ENCODE measurements at regions not wholly inside any gene's neighbourhood (a gene's known extent, or its start where the extent isn't known, plus 50 kb on each side); places are given as distances from the start of the nearest gene placed in this dataset.
"Not testable (repeated sequence)": the region's sequence is repeated elsewhere in the genome, so short reads cannot be mapped to it uniquely, and the experiment has no call there.

DNA sequence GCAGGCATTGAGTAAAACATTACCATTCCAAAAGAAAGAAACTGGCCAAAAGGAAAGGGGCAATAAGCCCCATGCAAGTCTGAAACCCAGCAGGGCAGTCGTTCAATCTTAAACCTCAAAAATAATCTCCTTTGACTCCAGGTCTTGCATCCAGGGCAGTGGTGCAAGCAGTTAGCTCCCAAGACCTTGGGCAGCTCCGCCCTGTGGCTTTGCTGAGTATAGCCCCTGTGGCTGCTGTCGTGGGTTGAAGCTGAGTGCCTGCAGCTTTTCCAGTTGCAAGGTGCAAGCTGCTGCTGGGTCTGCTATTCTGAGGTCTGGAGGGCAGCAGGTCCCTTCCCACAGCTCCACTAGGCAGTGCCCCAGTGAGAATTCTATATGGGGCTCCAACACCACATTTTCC is 580.1 kb upstream of the AUTS2 start:
- intact Hi-C loops (cut with micrococcal nuclease), result no loop called here

DNA sequence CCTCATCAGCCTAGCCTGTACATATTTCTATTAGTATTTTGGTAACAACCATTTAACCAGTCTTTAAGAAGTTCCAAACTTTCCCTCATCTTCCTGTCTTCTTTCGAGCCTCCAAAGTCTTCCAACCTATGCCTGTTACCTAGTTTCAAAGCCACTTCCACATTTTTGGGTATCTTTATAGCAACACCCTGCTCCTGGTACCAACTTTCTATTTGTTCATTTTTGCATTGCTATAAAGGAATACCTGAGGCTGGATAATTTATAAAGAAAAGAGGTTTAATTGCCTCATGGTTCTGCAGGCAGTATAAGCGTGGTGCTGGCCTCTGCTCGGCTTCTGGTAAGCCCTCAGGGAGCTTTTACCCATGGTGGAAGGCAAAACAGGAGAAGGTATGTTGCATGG is 578.8 kb upstream of the AUTS2 start:
- intact Hi-C loops (cut with micrococcal nuclease), result no loop called here

DNA sequence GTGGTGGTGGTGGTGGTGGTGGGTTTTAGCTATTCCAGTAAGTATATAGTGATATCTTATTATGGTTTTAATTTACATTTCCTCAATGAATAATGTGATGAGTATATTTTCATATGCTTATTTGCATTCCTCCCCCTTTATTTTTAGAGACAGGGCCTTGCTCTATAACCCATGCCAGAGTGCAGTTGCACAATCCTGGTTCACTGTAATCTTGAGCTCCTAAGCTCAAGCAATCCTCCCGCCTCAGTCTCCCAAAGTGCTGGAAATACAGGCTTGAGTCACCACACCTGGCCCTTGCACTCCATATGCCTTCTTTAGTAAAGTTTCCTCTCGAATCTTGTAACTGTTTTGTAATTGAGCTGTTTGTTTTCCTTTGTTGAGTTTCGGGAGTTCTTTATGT is 577.7 kb upstream of the AUTS2 start:
- intact Hi-C loops (cut with micrococcal nuclease), result no loop called here

DNA sequence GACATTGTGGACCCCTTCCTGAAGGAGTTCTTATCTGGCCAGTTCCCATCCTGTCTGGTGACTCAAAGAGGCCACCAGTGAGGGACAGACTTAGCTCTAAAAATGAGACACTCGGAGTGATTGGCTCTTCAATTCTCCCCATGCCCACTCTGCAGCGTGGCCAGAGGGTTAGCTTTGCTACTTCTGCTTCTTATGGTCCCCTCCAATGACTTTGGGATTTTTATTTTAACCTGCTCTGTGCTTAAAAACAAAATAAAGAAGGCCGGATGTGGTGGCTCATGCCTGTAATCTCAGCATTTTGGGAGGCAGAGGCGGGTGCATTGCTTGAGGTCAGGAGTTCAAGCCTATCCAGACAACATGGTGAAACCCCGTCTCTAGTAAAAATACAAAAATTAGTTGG is 573.0 kb upstream of the AUTS2 start:
- intact Hi-C loops (cut with micrococcal nuclease), result no loop called here

DNA sequence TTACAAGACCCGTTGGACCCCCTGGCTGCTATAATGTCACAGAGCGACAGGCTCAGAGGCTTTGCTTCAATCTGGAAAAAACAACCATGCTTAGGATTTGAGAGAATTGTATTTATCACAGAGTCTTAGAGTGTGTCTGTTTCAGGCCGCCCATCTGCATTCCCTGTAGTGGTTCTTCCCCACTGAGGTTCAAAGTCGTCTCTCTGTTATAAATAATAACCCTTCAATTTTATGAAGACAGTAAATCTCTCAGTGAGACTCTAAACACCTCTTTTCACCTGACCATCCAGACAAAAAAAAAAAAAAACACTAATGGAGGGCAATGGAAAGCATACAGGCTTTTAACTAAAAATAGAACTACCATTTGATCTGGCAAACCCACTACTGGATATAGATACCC is 565.4 kb upstream of the AUTS2 start:
- intact Hi-C loops (cut with micrococcal nuclease), result no loop called here

DNA sequence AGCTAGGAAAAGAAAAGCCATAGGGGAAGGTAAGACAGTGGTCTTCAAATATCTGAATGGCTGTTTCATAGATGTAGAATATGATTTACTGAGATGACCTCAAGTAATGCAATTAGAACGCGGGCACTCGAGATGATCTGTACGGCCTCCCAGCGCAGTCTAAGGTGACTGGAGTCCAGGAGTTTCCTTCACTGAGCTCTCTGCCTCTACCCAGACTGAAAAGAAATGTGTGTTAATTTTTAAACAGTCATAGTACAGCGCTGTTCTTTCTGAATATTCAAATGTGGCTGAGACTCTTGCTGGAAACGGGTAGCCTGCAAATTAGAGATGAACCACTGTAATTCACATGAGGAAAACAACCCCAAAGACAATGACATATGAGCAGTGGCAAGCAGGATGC is 562.4 kb upstream of the AUTS2 start:
- intact Hi-C loops (cut with micrococcal nuclease), result no loop called here

DNA sequence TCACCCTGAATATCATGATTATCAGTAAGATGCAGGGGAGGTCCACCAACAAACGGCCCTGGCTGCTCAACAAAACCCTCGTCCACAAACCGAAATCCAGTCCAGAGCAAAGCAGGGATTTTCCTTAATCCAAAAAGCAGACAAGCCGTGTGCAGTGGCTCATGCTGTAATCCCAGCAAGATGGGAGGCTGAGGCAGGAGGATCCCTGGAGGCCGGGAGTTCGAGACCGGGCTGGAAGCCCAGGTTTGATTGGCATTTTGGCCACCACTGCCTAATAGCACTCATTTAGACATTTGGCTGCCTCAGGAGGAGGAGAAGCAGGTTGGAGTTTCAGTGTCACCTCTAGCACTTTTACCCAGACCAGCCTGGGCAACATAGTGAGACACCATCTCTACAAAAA is 562.0 kb upstream of the AUTS2 start:
- intact Hi-C loops (cut with micrococcal nuclease), result no loop called here

DNA sequence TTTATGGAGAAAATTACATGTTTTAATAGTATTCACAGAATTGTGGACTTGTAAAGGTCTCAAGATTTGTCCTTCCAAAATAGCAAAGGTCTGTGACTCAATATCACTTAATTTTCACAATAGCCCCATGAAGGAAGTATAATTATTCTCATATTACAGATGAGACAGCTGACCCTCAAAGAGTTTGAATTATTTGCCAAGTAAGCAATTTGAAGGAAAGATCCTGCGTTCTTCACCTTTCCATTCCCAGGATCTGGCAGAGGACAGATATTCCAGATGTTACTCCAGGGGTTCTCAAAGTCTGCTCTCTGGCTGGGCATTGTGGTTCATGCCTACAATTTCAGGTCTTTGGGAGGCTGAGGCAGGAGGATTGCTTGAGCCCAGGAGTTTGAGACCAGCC is 559.4 kb upstream of the AUTS2 start:
- intact Hi-C loops (cut with micrococcal nuclease), result no loop called here

DNA sequence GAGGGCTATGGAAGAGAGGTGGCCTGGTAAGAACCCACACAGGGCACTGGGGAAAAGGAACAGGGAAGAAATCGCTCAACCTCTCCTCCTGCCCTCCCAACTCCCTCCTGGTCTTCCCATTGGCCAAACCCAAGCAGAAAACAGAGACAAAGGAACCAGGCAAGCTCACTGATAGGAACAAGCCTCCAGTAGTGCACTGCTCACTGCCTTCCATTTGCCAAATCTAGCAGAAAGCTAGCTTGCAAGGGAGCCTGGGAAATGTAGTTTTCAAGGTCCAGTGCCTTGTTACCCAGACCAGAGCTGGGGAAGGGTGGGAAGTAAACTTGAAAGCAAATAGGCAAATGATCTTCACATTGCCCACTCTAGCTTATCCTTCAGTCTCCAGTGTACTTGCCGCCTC is 556.1 kb upstream of the AUTS2 start:
- intact Hi-C loops (cut with micrococcal nuclease), result no loop called here

DNA sequence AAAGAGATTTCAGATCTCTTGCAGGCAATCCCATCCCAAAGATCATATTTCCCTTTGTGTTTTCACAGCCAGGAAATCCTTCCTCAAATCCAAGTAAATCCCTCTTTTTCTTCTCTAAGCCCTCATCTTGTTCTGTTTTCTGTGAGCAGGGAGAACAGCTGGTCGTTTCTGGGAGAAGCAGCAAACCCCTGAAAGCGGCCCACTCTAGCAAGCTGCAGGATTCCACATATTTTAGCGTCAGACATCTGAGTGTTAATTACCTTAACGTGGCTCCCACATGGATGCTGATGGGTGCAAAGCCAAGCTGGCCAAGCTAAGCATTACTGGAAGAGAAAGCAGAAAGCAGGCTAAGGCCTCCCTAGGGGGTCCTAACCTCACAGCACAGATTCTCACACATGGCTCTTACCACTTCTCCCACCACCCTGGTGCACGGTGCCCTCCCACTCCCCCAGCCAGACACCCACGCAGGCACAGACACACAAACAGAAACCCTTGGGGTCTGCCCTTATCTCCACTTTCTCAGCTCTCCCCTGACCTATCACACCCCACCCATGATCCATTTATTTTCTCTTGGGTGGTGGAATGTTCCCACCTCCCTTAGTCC is 551.0 kb upstream of the AUTS2 start:
- intact Hi-C loops (cut with micrococcal nuclease), result no loop called here

DNA sequence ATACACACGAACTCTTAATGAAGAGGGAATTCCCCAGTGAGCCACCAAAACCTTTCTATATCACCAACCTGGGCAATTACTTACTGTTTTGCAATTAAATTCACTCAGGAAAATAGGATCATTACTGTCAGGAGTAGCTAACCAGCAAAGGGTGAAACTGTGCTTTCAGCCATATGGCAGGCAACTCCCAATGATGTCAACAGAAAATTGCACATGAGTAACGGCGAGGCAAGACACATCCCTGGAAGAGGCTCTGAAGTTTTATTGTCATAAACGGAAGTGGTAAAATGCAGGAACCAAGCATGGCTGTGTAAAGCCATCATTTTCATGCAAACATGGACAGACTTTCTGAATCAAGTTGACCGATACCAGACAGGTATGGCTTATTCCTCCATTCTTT is 548.9 kb upstream of the AUTS2 start:
- intact Hi-C loops (cut with micrococcal nuclease), result no loop called here

DNA sequence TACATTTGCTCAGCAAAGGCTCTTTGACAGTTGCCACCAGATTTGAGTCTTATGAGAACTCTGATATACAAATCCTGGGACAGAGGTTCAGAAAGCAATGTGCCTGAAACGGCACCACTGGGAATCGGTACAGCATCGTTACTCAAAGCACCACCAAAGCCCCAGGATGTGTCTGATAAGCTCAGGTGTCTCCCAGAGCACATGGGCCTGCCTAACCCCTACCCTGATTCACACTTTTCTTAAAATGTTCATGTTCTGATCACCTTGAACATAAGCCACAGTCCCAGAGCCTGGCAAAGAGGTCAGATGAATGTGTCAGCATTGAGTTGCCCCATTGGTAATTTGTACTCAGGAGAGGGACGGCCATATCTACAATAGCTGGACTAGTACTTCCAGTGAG is 545.8 kb upstream of the AUTS2 start:
- intact Hi-C loops (cut with micrococcal nuclease), result no loop called here

DNA sequence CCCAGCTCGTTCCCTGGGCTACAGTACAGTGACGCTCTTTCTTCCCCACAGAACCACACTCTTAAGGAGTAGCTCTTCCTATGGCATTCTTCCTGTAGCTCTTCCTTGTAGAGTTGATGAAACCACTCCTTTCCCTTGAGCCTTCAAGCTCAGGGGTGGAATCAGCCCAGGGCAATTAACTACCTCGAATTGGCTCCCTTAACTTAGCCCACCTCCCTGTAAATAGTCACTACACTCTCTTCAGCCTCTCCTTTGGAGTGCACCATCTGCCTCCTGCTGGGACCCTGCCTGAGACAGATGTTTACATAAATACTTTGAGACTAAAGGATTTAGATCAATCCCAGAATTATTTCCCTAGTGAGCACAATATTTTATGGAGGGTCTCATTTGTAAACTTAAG is 537.8 kb upstream of the AUTS2 start:
- intact Hi-C loops (cut with micrococcal nuclease), result no loop called here

DNA sequence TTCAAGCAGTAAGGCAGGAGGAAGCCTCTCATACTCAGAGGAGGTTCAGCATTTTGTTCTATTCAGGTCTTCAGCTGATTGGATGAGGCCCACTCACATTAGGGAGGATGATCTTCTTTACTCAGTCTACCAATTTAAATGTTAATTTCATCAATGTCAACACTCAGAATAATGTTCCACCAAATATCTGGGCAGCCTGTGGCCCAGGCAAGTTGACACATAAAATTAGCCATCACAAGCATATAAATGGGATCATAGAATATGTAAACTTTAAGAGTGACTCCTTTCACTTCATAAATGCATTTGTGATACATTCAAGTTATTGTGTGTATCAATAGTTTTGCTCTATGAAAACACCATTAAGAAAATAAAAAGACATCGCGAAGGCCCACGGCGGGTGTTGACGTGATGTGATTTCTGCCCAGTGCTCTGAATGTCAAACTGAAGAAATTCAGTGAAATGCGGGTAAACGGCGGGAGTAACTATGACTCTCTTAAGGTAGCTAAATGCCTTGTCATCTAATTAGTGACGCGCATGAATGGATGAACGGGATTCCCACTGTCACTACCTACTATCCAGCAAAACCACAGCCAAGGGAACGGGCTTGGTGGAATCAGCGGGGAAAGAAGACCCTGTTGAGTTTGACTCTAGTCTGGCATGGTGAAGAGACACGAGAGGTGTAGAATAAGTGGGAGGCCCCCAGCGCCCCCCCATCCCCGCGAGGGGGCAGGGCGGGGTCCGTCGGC is 536.1 kb upstream of the AUTS2 start:
- intact Hi-C loops (cut with micrococcal nuclease), result no loop called here

DNA sequence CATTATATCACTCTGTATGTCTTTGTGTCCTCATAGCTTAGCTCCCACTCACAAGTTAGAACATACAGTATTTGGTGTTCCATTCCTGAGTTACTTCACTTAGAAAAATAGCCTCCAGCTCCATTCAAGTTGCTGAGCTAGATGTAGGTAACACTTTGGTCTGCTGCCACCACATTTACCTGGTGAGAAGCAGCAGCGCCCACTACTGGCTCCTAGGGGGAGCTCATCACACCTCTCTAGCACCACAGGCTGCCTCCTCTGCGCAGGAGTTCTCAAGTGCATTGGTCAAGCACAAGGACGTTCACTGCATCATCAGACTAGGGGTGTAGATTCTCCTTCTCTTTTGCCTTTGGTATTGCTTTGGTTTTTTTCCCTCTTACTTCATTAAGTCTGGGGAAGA is 530.9 kb upstream of the AUTS2 start:
- intact Hi-C loops (cut with micrococcal nuclease), result no loop called here

DNA sequence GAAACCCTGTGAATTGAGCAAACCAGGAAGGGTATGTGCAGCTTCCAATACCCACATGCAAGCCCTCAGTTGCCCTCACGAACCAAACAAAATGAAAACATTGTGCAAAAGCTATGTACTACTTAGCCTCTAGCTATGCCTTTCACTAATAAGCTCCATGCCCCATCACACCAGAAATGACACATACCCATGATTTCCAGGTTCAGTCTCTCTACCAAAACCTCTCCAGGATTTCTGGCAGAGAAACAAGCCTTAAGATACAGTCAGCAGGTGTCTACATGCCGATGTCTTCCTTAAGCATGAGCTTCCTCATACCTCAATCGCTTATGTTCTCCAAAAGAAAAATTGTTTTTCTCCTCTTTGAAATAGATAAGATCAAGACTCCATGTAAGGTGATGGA is 527.8 kb upstream of the AUTS2 start:
- intact Hi-C loops (cut with micrococcal nuclease), result no loop called here

DNA sequence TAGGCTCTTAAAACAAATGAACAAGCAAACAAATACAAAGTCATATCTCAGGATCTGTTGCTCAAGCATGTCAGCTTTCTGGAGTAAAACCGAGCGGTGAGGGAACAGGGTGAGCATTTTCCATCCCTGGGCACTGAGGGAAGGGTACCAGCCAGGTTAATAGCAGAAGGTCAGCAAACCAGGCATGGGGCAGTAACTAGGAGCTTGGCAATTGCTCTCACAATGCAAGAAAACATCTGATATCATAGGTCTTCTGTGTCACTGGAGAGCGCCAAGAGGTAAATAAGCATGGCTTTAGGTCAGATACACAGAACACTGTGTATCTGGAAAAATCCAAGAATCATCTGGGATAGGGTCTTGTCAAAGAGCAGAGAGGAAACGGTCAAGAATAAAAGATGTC is 521.7 kb upstream of the AUTS2 start:
- intact Hi-C loops (cut with micrococcal nuclease), result no loop called here

DNA sequence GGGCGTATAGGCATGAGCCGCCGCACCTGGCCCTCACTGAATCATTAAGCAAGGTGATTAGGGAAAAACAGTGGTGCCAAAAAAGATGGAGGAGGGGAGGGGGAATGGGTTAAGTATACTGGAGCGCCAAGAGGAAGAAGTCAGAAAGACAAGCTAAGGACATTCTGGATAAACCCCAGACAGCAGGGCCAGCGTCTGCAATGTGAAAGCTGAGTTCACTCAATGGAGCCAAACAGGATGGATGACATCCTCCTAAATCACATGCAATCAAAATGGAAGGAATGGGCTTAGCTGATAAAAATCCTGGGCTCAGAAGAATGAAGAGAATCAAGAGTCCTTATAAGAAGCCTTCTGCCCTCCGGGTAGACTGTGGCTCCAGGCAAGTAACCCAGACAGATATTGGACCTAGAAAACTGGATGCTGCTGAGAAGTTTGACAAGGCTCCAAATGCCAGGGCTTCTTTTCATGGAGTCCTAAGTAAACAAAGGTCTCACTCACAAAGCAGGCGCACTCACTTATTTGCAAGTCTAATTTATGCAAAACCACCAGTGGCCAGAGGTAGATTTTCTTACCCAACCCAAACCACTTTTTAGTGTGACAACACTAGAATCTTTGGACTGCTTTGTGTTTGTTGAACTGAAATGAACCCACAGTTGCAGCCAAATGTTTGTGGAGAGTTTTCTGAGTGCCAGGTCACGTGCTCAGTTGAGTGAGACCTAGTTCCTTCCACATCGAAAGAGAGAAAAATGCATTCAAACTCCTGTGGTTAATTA is 519.1 kb upstream of the AUTS2 start:
- intact Hi-C loops (cut with micrococcal nuclease), result no loop called here

DNA sequence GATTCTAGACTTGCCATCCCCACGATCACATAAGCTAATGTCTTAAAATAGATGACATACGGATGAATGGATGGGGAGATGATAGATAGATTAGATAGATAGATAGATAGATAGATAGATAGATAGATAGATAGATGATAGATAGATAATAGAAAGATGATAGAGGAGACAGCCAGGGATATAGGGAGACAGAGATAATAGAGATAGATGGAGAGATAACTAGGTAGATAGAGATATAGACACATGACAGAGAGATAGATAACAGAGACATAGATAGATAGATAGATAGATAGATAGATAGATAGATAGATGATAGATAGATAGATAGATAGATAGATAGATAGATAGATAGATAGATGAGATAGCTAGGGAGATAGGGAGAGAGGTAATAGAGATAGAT is 511.0 kb upstream of the AUTS2 start:
- intact Hi-C loops (cut with micrococcal nuclease), result not testable (repeated sequence)

DNA sequence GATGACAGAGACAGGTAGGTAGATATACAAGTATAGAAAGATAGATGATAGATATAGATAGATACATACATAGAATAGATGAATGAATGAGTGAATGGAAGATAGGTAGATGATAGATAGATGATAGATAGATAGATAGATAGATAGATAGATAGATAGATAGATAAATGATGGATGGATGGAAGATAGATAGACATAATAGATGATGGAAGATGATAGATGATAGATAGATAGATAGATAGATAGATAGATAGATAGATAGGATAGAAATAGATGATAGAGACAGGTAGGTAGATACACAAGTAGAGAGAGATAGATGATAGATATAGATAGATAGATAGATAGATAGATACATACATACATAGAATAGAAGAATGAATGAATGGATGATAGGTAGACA is 510.1 kb upstream of the AUTS2 start:
- intact Hi-C loops (cut with micrococcal nuclease), result no loop called here

DNA sequence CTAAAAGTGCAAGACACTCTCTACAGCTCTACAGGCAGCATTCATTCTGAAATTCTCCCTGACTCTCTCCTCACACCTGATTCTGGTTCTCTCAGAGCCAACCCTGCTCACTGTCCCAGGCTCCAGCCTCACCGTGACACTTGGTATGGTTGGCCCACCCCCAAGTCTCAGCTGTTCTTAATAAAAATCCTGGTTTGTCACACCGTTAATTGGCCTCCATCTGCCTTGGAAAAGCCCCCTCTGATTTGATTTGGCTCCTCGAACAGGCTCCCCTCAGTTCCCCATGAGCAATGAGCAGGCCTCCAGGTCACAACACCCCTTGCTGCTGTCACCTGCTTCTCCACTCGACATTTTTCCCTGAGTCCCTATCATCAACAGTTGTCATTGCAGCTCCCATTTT is 507.3 kb upstream of the AUTS2 start:
- intact Hi-C loops (cut with micrococcal nuclease), result no loop called here

DNA sequence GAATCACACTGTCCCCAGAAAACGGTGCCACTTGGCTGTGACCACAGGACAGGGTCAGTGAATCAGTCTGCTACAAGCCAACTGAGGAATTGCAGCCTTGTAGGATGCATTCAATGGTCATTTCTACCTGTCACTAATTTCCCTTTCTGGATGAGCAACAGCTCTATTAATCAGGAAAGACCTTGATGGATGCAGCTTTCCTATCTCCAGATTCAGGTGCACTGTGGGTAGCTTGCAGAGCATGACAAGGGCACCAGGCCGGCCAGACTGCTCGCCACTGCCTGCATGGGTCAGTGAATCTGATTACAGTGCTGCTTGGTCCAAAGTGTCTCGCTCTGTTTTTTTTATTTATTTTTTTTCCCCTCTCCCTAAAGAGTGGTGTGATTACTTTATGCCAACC is 506.8 kb upstream of the AUTS2 start:
- intact Hi-C loops (cut with micrococcal nuclease), result no loop called here

DNA sequence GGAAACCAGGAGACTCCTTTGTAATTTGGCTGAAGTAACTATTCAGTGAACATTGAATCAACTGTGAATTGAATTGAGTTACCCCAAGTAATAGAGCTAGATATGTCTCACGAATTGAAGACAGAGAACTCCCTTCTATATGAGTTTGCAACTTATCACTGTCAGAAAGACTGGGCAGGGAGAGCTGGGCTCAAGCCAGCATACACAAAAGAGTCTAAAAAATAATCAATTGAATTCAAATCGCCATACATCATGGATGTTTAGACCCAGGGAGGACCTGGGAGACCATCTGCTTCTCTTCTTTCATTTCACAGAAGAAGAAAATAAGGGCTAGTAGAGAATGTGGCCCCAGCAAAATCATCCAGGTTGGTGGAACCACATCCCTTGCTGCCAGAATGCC is 503.1 kb upstream of the AUTS2 start:
- intact Hi-C loops (cut with micrococcal nuclease), result no loop called here

Measured in T-helper 2 cell treated with Interferon-gamma antibody and Interleukin-4, amounts not matched to agents 100 ng/mL and 5 ng/mL, for 36 hours (primary cell).